GM12892 (cell line): ENCODE measurements at regions not wholly inside any gene's neighbourhood (a gene's known extent, or its start where the extent isn't known, plus 50 kb on each side); places are given as distances from the start of the nearest gene placed in this dataset.

Source experiments
- POLR2A ChIP-seq: IDR thresholded peaks from 2 replicates; pipeline ENCODE4 v1.6.1; 2011; ENCODE audit warnings: low read depth, low read length, control low read depth
- TAF1 ChIP-seq: IDR thresholded peaks from 2 replicates; pipeline ENCODE4 v1.6.1; 2011; ENCODE audit warnings: low read depth, mild to moderate bottlenecking, control low read depth, low read length, borderline replicate concordance

- no peak for TF ChIP-seq POLR2A
- no peak for TF ChIP-seq TAF1
These were observed 1393.6 kb upstream of the NXPH2 start for GRCh38 chr2:140173790-140174189.
